ENCODE measurements at regions not wholly inside any gene's neighbourhood (a gene's known extent, or its start where the extent isn't known, plus 50 kb on each side); places are given as distances from the start of the nearest gene placed in this dataset.

DNA sequence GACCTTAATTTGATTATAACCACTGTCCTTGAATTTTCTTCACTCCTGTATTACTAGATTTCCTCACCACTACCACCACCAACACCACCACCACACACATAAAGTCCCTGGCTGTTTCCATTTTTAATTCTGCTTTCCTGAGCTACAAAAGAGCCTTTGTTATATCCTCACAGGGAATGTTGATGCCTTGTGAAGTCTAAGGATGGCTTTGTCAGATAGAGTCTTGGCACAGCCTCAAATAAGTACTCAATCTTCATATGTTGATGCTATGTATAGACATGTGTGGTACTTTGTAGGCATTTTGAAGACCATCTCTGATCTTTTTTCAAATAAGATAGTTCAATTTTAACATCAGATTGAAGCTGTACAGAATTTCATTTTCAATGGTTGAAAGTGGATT, 1016.7 kb upstream of the LCORL start:
- TF ChIP-seq CTCF (IDR thresholded peaks at IDR 0.05; ENCODE audit: low read depth, low read length, poor library complexity, severe bottlenecking) (no peak), EZH2phosphoT487 (IDR thresholded peaks at IDR 0.05; ENCODE audit: borderline replicate concordance, low read length) (no peak)

Data from DOHH2 (cell line).